ENCODE measurements at regions not wholly inside any gene's neighbourhood (a gene's known extent, or its start where the extent isn't known, plus 50 kb on each side); places are given as distances from the start of the nearest gene placed in this dataset.
"Not testable (repeated sequence)": the region's sequence is repeated elsewhere in the genome, so short reads cannot be mapped to it uniquely, and the experiment has no call there.

DNA sequence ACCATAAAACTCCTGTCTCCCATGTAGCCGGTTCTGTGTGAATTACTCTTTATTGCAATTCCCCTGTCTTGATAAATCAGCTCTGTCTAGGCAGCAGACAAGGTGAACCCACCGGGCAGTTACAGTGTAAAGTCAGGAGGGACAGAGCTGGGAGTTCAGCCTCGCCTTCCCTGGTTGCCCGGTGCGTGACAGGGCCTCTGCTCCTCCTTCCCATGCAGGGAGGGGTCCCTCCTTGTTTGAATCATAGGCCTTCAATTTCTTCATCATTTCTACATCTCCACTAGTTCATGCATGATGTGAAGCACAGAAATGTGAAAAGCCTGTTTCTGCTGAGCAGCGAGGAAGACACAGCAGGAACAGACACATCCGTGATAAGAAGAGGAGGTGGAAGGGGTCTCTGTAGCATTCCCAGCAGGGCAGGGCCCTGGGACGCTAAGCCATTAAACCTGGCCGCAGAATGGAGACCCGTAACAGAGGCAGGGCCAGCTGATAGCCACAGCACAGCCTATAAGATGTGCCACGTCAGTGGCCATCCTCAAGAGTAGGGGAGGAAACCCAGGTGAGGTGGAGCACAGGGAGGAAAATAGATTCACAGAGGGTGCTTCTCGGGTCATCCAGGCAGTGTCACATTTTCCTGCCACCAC is 106.7 kb upstream of the CST7 start:
- Histone ChIP-seq H3K27me3 (ENCODE audit: control insufficient read depth, insufficient read depth, low read length) (no peaks in the 10 kb centered on the region), H3K36me3 (replicated peaks; ENCODE audit: control insufficient read depth, insufficient read depth, low read length) (no peaks in the 10 kb centered on the region), H3K4me3 (ENCODE audit: insufficient read depth, low read depth, low read length) (no peak overlapping the region)
- DNase-seq: no peak

DNA sequence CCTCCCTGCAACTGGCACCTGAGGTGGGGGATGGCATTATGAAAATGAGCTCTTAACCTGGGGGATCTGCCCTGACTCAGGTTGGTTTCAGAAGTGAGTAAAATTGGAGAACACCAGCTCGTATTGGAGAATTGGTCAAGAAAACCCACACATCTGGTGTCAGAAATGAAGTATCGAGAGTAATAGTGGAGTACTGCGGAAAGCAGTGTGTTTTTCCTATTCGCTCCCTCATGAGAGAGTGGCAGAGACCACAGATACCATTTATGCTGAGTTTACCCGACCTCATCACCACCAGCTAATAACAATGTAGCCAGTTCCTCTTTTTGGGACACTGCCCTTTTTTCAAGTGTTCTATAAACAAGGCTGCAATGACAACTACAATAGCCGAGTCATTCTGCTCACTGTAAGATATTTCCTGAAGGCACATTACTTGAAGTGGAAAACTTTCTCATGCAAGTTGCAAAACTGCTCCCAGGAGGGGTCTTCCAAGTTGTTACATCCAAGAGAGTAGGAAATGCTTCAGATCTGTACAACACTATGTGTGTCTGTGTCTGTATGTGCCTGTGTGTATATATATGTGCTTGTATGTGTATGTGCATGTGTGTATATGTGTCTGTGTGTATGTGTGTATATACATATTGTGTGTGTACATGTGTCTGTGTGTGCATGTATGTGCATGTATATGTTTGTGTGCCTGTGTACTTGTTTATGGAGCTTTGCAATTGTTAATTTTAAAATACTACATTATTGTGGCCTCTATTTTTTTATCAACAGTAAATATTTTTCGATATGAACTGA is 106.0 kb upstream of the CST7 start:
- Histone ChIP-seq H3K27me3 (ENCODE audit: control insufficient read depth, insufficient read depth, low read length) (no peaks in the 10 kb centered on the region), H3K4me3 (ENCODE audit: insufficient read depth, low read depth, low read length) (no peak overlapping the region), H3K36me3 (replicated peaks; ENCODE audit: control insufficient read depth, insufficient read depth, low read length) (no peaks in the 10 kb centered on the region)
- DNase-seq: no peak

DNA sequence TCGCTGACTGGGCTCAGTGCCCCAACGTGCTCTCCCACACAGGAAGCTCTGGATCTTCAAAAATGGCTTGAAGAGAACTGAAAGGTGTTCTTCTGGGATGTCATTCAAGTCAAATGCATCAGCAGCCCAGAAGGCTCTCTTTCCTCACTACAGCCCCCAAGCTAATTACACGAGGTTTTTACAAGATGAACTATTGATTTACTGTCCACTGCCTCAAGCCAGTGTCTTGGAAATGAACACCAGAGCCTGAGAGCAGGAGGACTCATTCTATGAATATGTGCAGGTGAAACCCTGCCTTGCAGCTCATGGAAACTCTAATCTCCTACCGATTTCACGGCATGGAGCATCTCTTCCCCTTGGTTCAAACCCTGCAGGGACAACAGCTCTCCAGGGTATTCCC is 98.9 kb upstream of the CST7 start:
- H3K27me3 ChIP-seq (ENCODE audit: control insufficient read depth, insufficient read depth, low read length): no peaks in the 10 kb centered on the region
- no peak for DNase-seq
- H3K36me3 ChIP-seq (replicated peaks; ENCODE audit: control insufficient read depth, insufficient read depth, low read length): no peaks in the 10 kb centered on the region
- H3K4me3 ChIP-seq (ENCODE audit: insufficient read depth, low read depth, low read length): no peak overlapping the region

DNA sequence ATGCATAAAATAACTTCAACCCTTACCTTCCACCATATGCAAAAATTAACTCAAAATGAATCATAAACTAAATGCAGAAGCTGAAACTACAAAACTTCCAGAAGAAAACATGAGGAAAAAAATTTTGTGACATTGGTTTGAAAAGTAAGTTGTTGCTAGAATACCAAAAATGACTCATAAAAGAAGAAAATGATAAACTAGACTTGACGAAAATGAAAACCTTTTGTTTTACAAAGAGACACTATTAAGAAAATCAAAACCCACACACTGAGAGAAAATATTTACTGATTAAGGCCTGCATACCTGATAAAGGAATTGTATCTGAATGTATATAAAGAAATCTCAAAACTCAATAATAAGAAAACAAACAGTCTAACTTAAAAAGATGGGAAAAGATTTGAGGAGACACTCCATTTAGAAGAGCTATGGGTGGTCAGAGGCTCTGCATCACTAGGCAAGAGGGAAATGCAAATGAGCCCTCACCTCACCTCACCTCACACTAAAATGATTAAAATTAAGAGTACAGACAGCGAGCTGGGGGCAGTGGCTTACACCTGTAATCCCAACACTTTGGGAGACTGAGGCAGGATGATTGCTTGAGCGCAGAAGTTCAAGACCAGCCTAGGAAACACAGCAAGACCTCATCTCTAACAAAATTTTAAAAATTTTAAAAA is 97.6 kb upstream of the CST7 start:
- no peaks in the 10 kb centered on the region for H3K36me3 ChIP-seq (replicated peaks; ENCODE audit: control insufficient read depth, insufficient read depth, low read length)
- H3K4me3 ChIP-seq (ENCODE audit: insufficient read depth, low read depth, low read length): no peak overlapping the region
- no peak for DNase-seq
- H3K27me3 ChIP-seq (ENCODE audit: control insufficient read depth, insufficient read depth, low read length): no peaks in the 10 kb centered on the region

DNA sequence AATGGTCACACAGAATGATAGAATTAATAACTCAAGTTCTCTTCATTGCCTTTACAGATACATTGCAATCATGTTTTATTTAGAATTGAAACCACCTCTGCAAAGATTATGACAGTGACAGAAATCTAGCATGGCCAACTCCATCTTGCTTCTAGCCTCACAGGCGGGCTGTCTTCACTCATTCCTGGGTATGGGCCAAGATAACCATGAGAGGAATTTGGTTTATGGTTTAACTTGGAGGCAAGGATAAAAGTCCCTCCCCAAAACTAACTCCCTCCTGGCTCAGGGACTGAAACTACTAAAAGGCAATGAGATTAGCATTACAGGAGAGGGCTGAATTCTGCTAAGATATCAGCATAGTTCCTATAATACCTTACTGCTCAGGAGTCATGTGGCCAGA is 95.2 kb upstream of the CST7 start:
- no peak overlapping the region for H3K4me3 ChIP-seq (ENCODE audit: insufficient read depth, low read depth, low read length)

DNA sequence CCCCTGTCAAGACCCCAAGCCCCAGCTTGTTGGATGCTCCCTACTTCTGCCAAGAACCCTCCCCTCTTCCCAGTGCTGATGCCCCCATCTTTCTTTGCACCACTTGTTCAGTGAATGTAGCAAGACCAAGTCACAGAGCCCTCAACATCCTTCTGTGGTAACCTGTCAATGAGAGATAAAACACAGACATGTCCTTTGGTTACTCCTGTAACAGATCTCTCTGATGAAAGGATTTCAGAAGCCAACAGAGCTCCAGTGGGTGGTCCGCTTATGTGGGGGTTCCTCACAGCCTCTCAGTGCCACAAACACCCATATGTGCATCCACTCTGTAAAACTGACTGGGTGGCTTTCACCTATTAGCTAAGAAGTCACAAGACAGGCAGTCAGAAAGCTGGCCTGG is 93.2 kb upstream of the CST7 start:
- no peaks in the 10 kb centered on the region for H3K36me3 ChIP-seq (replicated peaks; ENCODE audit: control insufficient read depth, insufficient read depth, low read length)
- H3K27me3 ChIP-seq (ENCODE audit: control insufficient read depth, insufficient read depth, low read length): no peaks in the 10 kb centered on the region
- no peak for DNase-seq
- no peak overlapping the region for H3K4me3 ChIP-seq (ENCODE audit: insufficient read depth, low read depth, low read length)

More for the DNA sequence above, 95.2 kb upstream of the CST7 start:
- DNase-seq: no peak
- H3K27me3 ChIP-seq (ENCODE audit: control insufficient read depth, insufficient read depth, low read length): no peaks in the 10 kb centered on the region
- H3K36me3 ChIP-seq (replicated peaks; ENCODE audit: control insufficient read depth, insufficient read depth, low read length): no peaks in the 10 kb centered on the region

DNA sequence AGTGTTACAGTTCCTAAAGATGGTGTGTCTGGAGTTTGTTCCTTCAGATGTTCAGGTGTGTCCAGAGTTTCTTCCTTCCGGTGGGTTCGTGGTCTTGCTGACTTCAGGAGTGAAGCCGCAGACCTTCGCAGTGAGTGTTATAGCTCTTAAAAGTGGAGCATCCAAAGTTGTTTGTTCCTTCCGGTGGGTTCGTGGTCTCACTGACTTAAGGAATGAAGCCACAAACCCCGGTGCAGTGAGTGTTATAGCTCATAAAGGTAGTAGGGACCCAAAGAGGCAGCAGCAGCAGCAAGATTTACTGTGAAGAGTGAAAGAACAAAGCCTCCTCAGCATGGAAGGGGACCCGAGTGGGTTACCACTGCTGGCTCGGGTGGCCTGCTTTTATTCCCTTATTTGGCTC is 90.6 kb upstream of the CST7 start:
- H3K4me3 ChIP-seq (ENCODE audit: insufficient read depth, low read depth, low read length); DNase-seq; H3K36me3 ChIP-seq (replicated peaks; ENCODE audit: control insufficient read depth, insufficient read depth, low read length); H3K27me3 ChIP-seq (ENCODE audit: control insufficient read depth, insufficient read depth, low read length): not testable (repeated sequence)

DNA sequence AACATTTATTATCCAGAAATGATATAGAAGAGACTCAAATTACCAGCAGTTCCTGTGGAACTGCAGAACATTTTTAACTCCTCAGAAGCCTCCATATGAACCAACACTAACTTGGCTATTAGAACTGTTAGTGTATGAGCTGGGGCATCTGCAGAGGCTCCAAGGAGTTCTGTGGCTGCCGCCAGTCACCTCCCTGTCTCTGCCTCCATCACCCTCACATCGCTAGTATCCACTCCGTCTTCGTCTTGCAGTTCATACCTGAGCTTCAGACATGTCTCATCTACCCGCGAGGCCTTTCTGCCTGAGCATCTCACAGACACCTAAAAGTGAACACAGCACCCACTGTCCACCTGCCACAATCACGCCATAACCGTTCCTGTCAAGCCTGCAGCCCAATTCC is 89.5 kb upstream of the CST7 start:
- no peaks in the 10 kb centered on the region for H3K36me3 ChIP-seq (replicated peaks; ENCODE audit: control insufficient read depth, insufficient read depth, low read length)
- no peaks in the 10 kb centered on the region for H3K27me3 ChIP-seq (ENCODE audit: control insufficient read depth, insufficient read depth, low read length)
- H3K4me3 ChIP-seq (ENCODE audit: insufficient read depth, low read depth, low read length): no peak overlapping the region
- DNase-seq: no peak

DNA sequence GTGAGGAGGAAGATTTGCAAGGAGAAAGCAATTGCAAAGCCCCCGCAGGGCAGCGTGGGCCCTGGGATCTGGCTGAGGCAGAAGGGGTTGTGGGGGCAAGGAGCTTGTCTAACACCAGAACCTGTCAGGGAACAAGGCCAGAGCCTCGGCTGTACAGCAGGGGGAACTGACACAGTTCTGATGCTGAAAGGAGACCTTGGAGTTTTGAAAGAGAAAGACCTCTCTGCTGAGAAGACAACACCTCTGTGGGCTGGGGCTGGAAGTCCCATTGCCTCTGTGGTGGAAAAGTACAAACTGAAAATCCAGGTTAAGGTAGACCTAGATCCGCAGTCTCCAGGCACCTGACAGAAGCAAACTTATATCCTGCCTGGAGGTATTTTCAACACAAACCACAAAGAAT is 86.9 kb upstream of the CST7 start:
- Histone ChIP-seq H3K27me3 (ENCODE audit: control insufficient read depth, insufficient read depth, low read length) (no peaks in the 10 kb centered on the region), H3K36me3 (replicated peaks; ENCODE audit: control insufficient read depth, insufficient read depth, low read length) (no peaks in the 10 kb centered on the region), H3K4me3 (ENCODE audit: insufficient read depth, low read depth, low read length) (no peak overlapping the region)
- no peak for DNase-seq

DNA sequence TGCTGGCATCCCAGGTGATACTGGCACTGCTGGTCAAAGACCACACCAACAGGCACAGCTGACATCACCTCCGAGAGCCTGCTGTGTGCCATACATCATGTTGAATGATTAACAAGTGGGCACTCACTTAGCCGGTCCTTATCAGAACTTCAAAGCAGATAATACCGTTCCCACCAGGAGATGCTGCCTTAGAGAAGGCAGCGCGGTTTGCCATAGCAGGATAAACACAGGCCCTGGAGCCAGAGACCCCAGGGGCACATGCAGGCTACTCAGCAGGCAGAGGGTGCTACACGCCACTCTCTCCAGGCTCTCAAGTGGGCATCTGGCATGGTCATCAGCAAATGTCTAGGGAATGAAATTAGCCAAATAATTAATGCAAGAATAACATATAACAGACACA is 86.5 kb upstream of the CST7 start:
- Histone ChIP-seq H3K36me3 (replicated peaks; ENCODE audit: control insufficient read depth, insufficient read depth, low read length) (no peaks in the 10 kb centered on the region), H3K27me3 (ENCODE audit: control insufficient read depth, insufficient read depth, low read length) (no peaks in the 10 kb centered on the region), H3K4me3 (ENCODE audit: insufficient read depth, low read depth, low read length) (no peak overlapping the region)
- no peak for DNase-seq

DNA sequence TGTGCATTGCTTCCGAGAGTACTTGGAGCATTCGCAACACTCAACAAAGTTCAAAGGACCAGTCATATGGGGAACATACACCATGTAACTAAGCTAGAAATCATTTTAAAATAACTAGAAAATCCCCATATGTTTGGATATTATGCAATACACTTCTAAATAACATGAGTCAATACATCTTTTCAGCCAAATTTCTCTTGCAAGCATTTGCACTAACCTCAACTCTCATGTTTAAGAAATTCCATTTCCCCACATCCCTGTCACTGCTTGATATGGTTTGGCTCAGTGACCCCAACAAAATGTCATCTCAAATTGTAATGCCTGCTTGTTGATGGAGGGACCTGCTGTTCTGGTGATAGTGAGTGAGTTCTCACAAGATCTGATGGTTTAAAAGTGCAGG is 85.7 kb upstream of the CST7 start:
- no peak overlapping the region for H3K4me3 ChIP-seq (ENCODE audit: insufficient read depth, low read depth, low read length)
- no peaks in the 10 kb centered on the region for H3K36me3 ChIP-seq (replicated peaks; ENCODE audit: control insufficient read depth, insufficient read depth, low read length)
- DNase-seq: no peak
- no peaks in the 10 kb centered on the region for H3K27me3 ChIP-seq (ENCODE audit: control insufficient read depth, insufficient read depth, low read length)

DNA sequence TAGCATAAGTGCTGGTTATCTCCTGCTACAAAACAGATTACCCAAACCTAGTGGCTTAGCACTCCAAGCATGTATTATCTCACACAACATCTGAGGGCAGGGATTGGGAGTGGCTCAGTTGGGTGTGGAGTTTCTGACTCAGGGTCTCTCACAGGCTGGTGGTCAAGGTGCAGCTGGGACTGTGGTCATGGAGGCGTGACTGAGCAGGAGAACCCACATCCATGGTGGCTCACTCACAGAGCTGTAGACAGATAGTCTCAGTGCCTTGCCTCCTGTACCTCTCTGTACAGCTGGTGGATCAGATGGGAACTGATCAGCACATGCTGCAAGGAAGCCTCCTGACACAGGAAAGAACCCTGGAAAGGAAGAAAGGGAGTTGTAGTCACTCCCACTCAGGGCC is 83.1 kb upstream of the CST7 start:
- Histone ChIP-seq H3K4me3 (ENCODE audit: insufficient read depth, low read depth, low read length) (no peak overlapping the region), H3K27me3 (ENCODE audit: control insufficient read depth, insufficient read depth, low read length) (no peaks in the 10 kb centered on the region), H3K36me3 (replicated peaks; ENCODE audit: control insufficient read depth, insufficient read depth, low read length) (no peaks in the 10 kb centered on the region)
- no peak for DNase-seq

DNA sequence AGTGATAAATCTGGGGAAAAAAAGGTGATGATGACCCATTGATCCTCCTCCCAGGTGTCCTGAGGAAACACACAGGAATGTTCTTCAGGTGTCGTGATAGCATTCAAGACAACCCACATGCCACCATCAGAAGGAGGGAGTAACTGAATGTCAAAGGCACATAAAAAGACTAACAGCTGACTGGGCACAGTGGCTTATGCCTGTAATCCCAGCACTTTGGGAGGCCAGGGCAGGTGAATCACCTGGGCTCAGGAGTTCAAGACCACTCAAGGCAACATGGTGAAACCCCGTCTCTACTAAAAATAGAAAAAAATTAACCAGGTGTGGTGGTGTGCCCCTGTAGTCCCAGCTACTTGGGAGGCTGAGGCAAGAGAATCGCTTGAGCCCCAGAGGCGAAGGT is 82.3 kb upstream of the CST7 start:
- DNase-seq: no peak

DNA sequence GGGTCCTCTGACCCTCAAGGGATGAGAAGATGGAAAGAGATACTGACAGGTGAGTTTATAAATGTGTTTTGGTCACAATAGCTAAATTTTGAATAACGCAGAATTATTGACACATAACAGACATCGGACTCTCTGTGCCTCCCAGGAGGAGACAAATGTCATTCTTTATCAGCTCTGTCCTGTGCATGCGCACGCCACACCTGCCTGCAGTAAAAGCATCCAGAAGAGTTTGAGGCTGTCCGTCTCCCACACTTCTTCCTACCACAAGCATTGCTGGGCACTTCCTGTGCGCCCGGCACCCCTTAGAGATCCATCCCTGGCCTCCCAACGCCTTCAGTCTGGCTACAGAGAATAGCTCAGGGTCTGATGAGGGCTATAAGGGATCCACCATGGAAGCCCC is 81.5 kb upstream of the CST7 start:
- Histone ChIP-seq H3K27me3 (ENCODE audit: control insufficient read depth, insufficient read depth, low read length) (no peaks in the 10 kb centered on the region), H3K4me3 (ENCODE audit: insufficient read depth, low read depth, low read length) (no peak overlapping the region), H3K36me3 (replicated peaks; ENCODE audit: control insufficient read depth, insufficient read depth, low read length) (no peaks in the 10 kb centered on the region)
- DNase-seq: no peak

More for the DNA sequence above, 82.3 kb upstream of the CST7 start:
- Histone ChIP-seq H3K27me3 (ENCODE audit: control insufficient read depth, insufficient read depth, low read length) (no peaks in the 10 kb centered on the region), H3K4me3 (ENCODE audit: insufficient read depth, low read depth, low read length) (no peak overlapping the region), H3K36me3 (replicated peaks; ENCODE audit: control insufficient read depth, insufficient read depth, low read length) (no peaks in the 10 kb centered on the region)

DNA sequence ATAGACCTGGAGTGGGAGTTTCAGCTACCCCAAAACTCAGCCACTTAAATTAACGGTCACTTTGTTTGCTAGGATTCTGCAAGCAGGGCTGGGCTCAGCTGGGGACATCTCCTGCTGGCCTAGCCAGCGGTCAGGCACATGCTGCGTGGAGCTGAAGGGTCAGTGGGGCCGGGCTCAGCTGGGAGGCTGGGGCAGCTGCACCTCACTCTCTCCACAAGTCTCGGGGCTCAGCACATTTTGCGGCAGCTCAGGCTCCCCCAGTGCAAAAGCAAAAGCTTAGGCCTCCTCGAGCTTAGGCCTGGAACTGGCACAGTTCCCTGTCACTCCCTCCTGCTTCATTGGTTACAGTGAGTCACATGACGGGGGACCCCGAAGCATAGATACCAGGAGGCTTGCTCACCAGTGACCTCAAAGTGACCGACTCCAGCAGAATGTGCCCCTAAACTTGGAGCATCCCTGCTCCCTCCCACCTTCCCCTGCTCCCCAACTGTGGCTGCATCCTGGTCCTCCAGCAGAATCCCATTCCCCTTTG is 80.6 kb upstream of the CST7 start:
- no peaks in the 10 kb centered on the region for H3K36me3 ChIP-seq (replicated peaks; ENCODE audit: control insufficient read depth, insufficient read depth, low read length)
- DNase-seq: no peak
- H3K27me3 ChIP-seq (ENCODE audit: control insufficient read depth, insufficient read depth, low read length): no peaks in the 10 kb centered on the region
- no peak overlapping the region for H3K4me3 ChIP-seq (ENCODE audit: insufficient read depth, low read depth, low read length)
